ENCODE measurements at regions not wholly inside any gene's neighbourhood (a gene's known extent, or its start where the extent isn't known, plus 50 kb on each side); places are given as distances from the start of the nearest gene placed in this dataset.

GRCh38 chr13:65999411-65999810, 1230.7 kb downstream of the PCDH9 start:
- no peak for TF ChIP-seq CREB5 (CRISPR knock-in tag; IDR thresholded peaks at IDR 0.05; ENCODE audit: low read depth)
- TF ChIP-seq ZFP3 (CRISPR knock-in tag; IDR thresholded peaks at IDR 0.05), result no peak
- TF ChIP-seq TSHZ2 (CRISPR knock-in tag; IDR thresholded peaks at IDR 0.05), result no peak
- TF ChIP-seq ZNF565 (CRISPR knock-in tag; conservative IDR thresholded peaks at IDR 0.05; ENCODE audit: low read depth), result no peak
- TF ChIP-seq ZC3H10 (CRISPR knock-in tag; IDR thresholded peaks at IDR 0.05), result no peak
- no peak for TF ChIP-seq ARNTL (CRISPR knock-in tag; IDR thresholded peaks at IDR 0.05; ENCODE audit: borderline replicate concordance, low read depth)
